ENCODE measurements at regions not wholly inside any gene's neighbourhood (a gene's known extent, or its start where the extent isn't known, plus 50 kb on each side); places are given as distances from the start of the nearest gene placed in this dataset.

GRCh38 chr3:81395739-81396513 is 365.5 kb downstream of the GBE1 start:
- Mint-ChIP-seq H3K27me3 (ENCODE audit: low read depth) (no peaks in the 10 kb centered on the region), H3K27ac (no peak overlapping the region), H3K4me1 (ENCODE audit: low read depth) (no peaks in the 10 kb centered on the region), H3K9me3 (ENCODE audit: insufficient read depth) (no peaks in the 10 kb centered on the region), H3K4me3 (no peak overlapping the region), H3K36me3 (ENCODE audit: low read depth) (no peaks in the 10 kb centered on the region)
- DNase-seq (no peak), ATAC-seq (no peak)
- ChIA-PET CTCF (no interaction called here), POLR2A (no interaction called here)

- Mint-ChIP-seq H3K27me3 (ENCODE audit: low read depth) (no peaks in the 10 kb centered on the region), H3K4me3 (no peak overlapping the region), H3K36me3 (ENCODE audit: low read depth) (no peaks in the 10 kb centered on the region), H3K9me3 (ENCODE audit: insufficient read depth) (no peaks in the 10 kb centered on the region), H3K4me1 (ENCODE audit: low read depth) (no peaks in the 10 kb centered on the region), H3K27ac (no peak overlapping the region)
- no peak for ATAC-seq
- CTCF ChIA-PET = no interaction called here
- POLR2A ChIA-PET = no interaction called here
- no peak for DNase-seq
Measured at GRCh38 chr3:81394651-81395524, 366.6 kb downstream of the GBE1 start.

- Mint-ChIP-seq H3K27ac (no peak overlapping the region), H3K36me3 (ENCODE audit: low read depth) (no peaks in the 10 kb centered on the region), H3K4me3 (no peak overlapping the region), H3K9me3 (ENCODE audit: insufficient read depth) (no peaks in the 10 kb centered on the region), H3K27me3 (ENCODE audit: low read depth) (no peaks in the 10 kb centered on the region), H3K4me1 (ENCODE audit: low read depth) (no peaks in the 10 kb centered on the region)
- CTCF ChIA-PET = no interaction called here
- ATAC-seq (no peak), DNase-seq (no peak)
- POLR2A ChIA-PET = no interaction called here
Measured at GRCh38 chr3:81393251-81393650, 368.2 kb downstream of the GBE1 start.

GRCh38 chr3:81390796-81391195 is 370.6 kb downstream of the GBE1 start:
- Mint-ChIP-seq H3K27me3 (ENCODE audit: low read depth) (no peaks in the 10 kb centered on the region), H3K27ac (no peak overlapping the region), H3K9me3 (ENCODE audit: insufficient read depth) (no peaks in the 10 kb centered on the region), H3K4me3 (no peak overlapping the region), H3K4me1 (ENCODE audit: low read depth) (no peaks in the 10 kb centered on the region), H3K36me3 (ENCODE audit: low read depth) (no peaks in the 10 kb centered on the region)
- ChIA-PET CTCF (no interaction called here), POLR2A (no interaction called here)
- DNase-seq (no peak), ATAC-seq (no peak)

GRCh38 chr3:81388191-81388590 is 373.3 kb downstream of the GBE1 start:
- CTCF ChIA-PET = no interaction called here
- Mint-ChIP-seq H3K27me3 (ENCODE audit: low read depth) (no peaks in the 10 kb centered on the region), H3K4me3 (no peak overlapping the region), H3K27ac (no peak overlapping the region), H3K4me1 (ENCODE audit: low read depth) (no peaks in the 10 kb centered on the region), H3K9me3 (ENCODE audit: insufficient read depth) (no peaks in the 10 kb centered on the region), H3K36me3 (ENCODE audit: low read depth) (no peaks in the 10 kb centered on the region)
- DNase-seq = no peak
- no peak for ATAC-seq
- POLR2A ChIA-PET = no interaction called here

GRCh38 chr3:81382470-81382869 is 379.0 kb downstream of the GBE1 start:
- H3K27ac Mint-ChIP-seq = no peak overlapping the region
- ChIA-PET POLR2A (no interaction called here), CTCF (no interaction called here)
- no peaks in the 10 kb centered on the region for H3K36me3 Mint-ChIP-seq (ENCODE audit: low read depth)
- ATAC-seq = no peak
- H3K27me3 Mint-ChIP-seq (ENCODE audit: low read depth) = no peaks in the 10 kb centered on the region
- H3K4me1 Mint-ChIP-seq (ENCODE audit: low read depth) = peaks cover 6% of the 10 kb centered on the region
- H3K4me3 Mint-ChIP-seq = no peak overlapping the region
- DNase-seq = no peak
- H3K9me3 Mint-ChIP-seq (ENCODE audit: insufficient read depth) = no peaks in the 10 kb centered on the region

GRCh38 chr3:81380234-81380633 is 381.2 kb downstream of the GBE1 start:
- no peaks in the 10 kb centered on the region for H3K9me3 Mint-ChIP-seq (ENCODE audit: insufficient read depth)
- H3K27me3 Mint-ChIP-seq (ENCODE audit: low read depth) = no peaks in the 10 kb centered on the region
- H3K27ac Mint-ChIP-seq = no peak overlapping the region
- POLR2A ChIA-PET = no interaction called here
- no peak overlapping the region for H3K4me3 Mint-ChIP-seq
- DNase-seq (no peak), ATAC-seq (no peak)
- no peaks in the 10 kb centered on the region for H3K36me3 Mint-ChIP-seq (ENCODE audit: low read depth)
- CTCF ChIA-PET = no interaction called here
- H3K4me1 Mint-ChIP-seq (ENCODE audit: low read depth) = peaks cover 6% of the 10 kb centered on the region

- CTCF ChIA-PET = no interaction called here
- H3K9me3 Mint-ChIP-seq (ENCODE audit: insufficient read depth) = no peaks in the 10 kb centered on the region
- DNase-seq (no peak), ATAC-seq (no peak)
- no peaks in the 10 kb centered on the region for H3K36me3 Mint-ChIP-seq (ENCODE audit: low read depth)
- POLR2A ChIA-PET = no interaction called here
- H3K27ac Mint-ChIP-seq = no peak overlapping the region
- peaks cover 6% of the 10 kb centered on the region for H3K4me1 Mint-ChIP-seq (ENCODE audit: low read depth)
- no peaks in the 10 kb centered on the region for H3K27me3 Mint-ChIP-seq (ENCODE audit: low read depth)
- H3K4me3 Mint-ChIP-seq = no peak overlapping the region
Measured at GRCh38 chr3:81378552-81379293, 382.7 kb downstream of the GBE1 start.

- Mint-ChIP-seq H3K4me1 (ENCODE audit: low read depth) (peaks cover 6% of the 10 kb centered on the region), H3K4me3 (no peak overlapping the region), H3K9me3 (ENCODE audit: insufficient read depth) (no peaks in the 10 kb centered on the region), H3K27me3 (ENCODE audit: low read depth) (no peaks in the 10 kb centered on the region), H3K36me3 (ENCODE audit: low read depth) (no peaks in the 10 kb centered on the region), H3K27ac (no peak overlapping the region)
- ATAC-seq (no peak), DNase-seq (no peak)
- ChIA-PET CTCF (no interaction called here), POLR2A (no interaction called here)
Measured at GRCh38 chr3:81375921-81376320, 385.5 kb downstream of the GBE1 start.

- Mint-ChIP-seq H3K4me1 (ENCODE audit: low read depth) (no peaks in the 10 kb centered on the region), H3K27me3 (ENCODE audit: low read depth) (no peaks in the 10 kb centered on the region), H3K36me3 (ENCODE audit: low read depth) (no peaks in the 10 kb centered on the region), H3K4me3 (no peak overlapping the region), H3K9me3 (ENCODE audit: insufficient read depth) (no peaks in the 10 kb centered on the region), H3K27ac (no peak overlapping the region)
- ChIA-PET POLR2A (no interaction called here), CTCF (no interaction called here)
- DNase-seq (no peak), ATAC-seq (no peak)
Measured at GRCh38 chr3:81364411-81364810, 397.0 kb downstream of the GBE1 start.

GRCh38 chr3:81363816-81364215 is 397.6 kb downstream of the GBE1 start:
- Mint-ChIP-seq H3K4me1 (ENCODE audit: low read depth) (no peaks in the 10 kb centered on the region), H3K27me3 (ENCODE audit: low read depth) (no peaks in the 10 kb centered on the region), H3K4me3 (no peak overlapping the region), H3K9me3 (ENCODE audit: insufficient read depth) (no peaks in the 10 kb centered on the region), H3K36me3 (ENCODE audit: low read depth) (no peaks in the 10 kb centered on the region), H3K27ac (no peak overlapping the region)
- DNase-seq (no peak), ATAC-seq (no peak)
- CTCF ChIA-PET = no interaction called here
- POLR2A ChIA-PET = no interaction called here

GRCh38 chr3:81354119-81354518 is 407.3 kb downstream of the GBE1 start:
- Mint-ChIP-seq H3K9me3 (ENCODE audit: insufficient read depth) (no peaks in the 10 kb centered on the region), H3K4me3 (no peak overlapping the region), H3K27me3 (ENCODE audit: low read depth) (no peaks in the 10 kb centered on the region), H3K27ac (no peak overlapping the region), H3K4me1 (ENCODE audit: low read depth) (no peaks in the 10 kb centered on the region), H3K36me3 (ENCODE audit: low read depth) (no peaks in the 10 kb centered on the region)
- ChIA-PET CTCF (no interaction called here), POLR2A (no interaction called here)
- ATAC-seq (no peak), DNase-seq (no peak)
